GM18511 (cell line): ENCODE measurements at regions not wholly inside any gene's neighbourhood (a gene's known extent, or its start where the extent isn't known, plus 50 kb on each side); places are given as distances from the start of the nearest gene placed in this dataset.

ENCODE experiments used
- ATAC-seq: cut with Tn5 transposase; IDR thresholded peaks from one replicate; pipeline ENCODE4 v1.9.1; 2021; ENCODE audit warnings: mild to moderate bottlenecking, moderate library complexity; ENCODE audit not compliant: unreplicated experiment

DNA sequence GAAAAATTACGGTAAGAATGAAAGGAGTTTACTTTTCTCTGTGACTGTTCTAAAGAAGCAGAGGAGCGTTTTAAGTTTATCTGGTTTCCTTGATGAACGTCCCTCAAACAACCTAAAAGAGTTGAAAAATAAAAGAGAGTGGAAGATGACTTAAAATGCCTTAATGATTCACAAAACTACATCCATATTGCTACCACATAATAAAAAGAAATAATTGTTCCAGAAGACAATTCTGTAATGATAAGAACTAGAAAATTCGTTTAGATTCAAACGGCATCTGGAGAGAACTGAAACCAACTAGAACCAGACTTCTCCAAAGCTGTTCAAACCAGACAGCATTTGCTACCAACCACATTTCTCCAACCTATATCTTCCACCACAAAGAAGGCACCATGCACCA, 68.1 kb downstream of the TEKT4 start:
- no peak for ATAC-seq

DNA sequence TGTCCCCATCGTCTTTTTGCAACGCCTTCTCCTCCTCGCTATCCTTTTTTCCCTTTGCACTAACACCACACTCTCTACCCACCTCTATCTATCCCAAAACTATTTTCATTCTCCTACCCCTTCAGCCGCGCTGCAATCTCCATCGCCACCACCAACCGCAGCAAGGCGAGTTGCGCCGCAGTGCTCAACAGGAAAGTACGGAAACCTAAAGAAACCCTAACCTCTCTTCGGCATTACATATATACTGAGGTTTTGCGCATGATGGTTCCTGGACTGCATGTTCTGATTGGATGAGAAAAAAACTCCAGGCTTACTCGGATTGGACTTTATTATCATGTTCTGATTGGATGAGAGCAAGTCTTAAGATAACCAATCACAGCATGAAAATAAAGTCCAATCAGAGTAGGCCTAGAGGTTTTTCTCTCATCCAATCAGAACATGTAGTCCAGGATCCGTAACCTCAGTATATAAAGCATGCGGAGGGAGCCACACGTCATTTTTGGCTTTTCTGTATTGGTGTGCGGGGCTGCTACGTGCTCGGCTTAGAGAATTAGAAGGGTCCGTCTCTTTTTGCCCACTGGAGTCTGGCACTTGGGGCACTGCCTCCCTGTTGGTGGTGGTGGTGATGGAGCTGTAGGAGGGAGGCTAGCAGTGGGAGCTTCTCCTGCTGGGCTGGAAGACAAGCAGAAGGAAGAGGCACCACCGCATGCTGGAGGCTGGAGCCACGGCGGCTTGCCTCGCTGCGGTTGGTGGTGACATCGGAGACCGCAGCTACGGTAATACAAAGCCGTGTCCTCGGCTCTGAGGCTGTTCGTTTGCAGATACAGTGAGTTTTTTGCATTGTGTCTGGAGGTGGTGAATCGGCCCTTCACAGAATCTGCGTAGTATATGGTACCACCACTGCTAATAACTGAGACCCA, 76.1 kb downstream of the TEKT4 start:
- ATAC-seq: no peak

DNA sequence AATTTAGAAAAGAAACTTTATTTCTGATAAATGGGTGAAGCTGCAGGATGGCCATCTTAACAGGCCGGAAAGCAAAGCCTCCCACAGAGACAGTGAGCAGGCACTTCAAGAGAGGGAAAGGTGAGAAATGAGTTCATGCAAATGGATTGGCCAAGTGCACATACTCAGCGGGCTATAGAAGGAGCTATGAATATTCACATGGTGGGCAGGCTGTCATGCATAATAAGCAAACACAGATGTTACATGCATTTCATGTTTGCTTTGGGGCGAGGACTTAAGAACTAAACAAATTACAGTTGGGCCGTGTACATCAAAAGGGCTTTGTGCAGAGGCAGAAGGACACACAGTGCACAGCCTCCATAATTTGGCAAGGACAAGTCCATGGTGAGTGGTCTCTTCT, 69.8 kb upstream of the MAL start:
- ATAC-seq: no peak

DNA sequence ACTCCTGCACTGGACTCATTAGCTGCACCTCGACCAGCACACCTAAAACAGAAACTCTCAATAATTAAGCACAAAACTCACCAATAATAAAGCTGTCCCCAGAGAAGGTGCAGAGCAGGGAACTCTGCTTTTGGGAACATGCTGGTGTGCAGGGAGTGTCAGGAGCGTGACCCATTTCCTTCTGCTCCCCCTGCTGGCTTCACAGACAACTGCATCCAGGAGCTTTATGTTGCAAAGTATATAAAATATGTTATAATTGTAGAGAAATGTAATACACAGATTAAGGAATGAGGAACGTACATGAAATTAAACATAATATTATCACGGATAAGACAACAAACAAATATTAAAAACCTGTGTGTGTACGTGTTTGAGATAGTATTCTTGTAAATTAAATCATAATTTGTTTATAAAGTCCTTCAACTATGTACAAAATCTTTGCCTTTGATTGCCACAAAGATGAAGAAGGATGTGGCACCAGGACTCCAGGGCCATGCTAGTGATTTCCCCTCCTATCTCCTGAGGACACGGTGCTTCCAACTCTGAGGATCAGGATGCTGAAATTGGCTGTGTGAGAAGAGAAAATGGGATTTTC, 68.6 kb upstream of the MAL start:
- peak; percentile 88 for ATAC-seq

DNA sequence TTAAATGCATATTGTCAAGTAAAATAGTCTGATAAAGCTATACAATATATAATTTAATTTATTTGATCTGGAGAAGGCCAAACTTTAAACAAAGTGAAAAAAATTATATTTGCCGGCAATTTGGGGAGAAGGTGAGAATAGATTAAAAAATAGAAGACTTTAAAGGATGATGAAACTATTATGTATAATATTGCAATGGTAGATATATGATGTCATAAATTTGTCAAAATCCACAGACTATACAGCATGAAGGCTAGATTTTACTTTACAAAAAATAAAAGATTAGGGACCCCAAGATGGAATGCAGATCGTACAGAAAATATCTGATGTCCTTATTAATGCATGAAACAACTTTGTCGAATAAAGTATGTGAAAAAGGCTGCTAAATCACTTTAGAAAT, 67.3 kb upstream of the MAL start:
- ATAC-seq: no peak

DNA sequence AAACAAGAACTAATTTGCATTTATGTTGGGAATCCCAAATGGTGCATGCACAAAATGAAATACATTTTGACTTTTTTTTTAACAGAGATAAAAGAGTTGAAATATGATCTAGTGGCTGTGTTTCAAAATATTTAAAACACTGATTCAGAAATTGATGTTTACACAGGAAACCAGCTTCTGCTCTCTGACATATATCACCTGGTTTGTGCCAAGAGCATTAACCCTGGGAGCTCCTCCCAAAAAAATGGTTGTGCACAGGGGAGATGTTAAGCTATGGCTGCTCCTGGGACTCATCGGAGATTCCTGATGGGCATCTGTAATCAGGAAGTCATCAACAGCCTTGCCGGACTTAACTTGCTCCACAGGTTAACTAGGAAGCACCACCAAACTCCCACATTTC, 65.2 kb upstream of the MAL start:
- ATAC-seq: no peak

- no peak for ATAC-seq
Measured at GRCh38 chr2:94960751-94961150, 64.8 kb upstream of the MAL start.

GRCh38 chr2:94964193-94964592, 61.3 kb upstream of the MAL start:
- no peak for ATAC-seq

GRCh38 chr2:94966689-94967088, 58.8 kb upstream of the MAL start:
- ATAC-seq: no peak

- no peak for ATAC-seq
Measured at GRCh38 chr2:94970353-94970752, 55.2 kb upstream of the MAL start.
